ENCODE measurements at regions not wholly inside any gene's neighbourhood (a gene's known extent, or its start where the extent isn't known, plus 50 kb on each side); places are given as distances from the start of the nearest gene placed in this dataset.

DNA sequence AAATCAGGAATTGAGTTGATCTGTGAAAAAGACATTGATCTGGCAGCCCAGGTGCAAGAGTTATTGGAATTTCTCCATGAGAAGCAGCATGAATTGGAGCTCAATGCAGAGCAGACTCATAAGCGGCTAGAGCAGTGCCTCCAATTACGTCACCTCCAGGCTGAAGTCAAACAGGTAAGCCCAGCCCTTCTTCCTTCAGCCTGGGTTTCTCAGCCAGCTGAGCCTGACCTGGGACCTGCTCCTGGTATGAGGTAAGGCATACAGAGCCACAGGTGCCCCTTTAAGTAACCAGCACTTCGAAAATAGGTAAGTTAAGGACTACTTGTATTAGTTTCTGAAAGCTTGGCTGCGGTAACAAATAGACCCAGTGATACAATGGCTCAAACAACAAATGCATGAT lies 307.4 kb upstream of the UMPS start (continued):
- TF ChIP-seq, protein P1, sequence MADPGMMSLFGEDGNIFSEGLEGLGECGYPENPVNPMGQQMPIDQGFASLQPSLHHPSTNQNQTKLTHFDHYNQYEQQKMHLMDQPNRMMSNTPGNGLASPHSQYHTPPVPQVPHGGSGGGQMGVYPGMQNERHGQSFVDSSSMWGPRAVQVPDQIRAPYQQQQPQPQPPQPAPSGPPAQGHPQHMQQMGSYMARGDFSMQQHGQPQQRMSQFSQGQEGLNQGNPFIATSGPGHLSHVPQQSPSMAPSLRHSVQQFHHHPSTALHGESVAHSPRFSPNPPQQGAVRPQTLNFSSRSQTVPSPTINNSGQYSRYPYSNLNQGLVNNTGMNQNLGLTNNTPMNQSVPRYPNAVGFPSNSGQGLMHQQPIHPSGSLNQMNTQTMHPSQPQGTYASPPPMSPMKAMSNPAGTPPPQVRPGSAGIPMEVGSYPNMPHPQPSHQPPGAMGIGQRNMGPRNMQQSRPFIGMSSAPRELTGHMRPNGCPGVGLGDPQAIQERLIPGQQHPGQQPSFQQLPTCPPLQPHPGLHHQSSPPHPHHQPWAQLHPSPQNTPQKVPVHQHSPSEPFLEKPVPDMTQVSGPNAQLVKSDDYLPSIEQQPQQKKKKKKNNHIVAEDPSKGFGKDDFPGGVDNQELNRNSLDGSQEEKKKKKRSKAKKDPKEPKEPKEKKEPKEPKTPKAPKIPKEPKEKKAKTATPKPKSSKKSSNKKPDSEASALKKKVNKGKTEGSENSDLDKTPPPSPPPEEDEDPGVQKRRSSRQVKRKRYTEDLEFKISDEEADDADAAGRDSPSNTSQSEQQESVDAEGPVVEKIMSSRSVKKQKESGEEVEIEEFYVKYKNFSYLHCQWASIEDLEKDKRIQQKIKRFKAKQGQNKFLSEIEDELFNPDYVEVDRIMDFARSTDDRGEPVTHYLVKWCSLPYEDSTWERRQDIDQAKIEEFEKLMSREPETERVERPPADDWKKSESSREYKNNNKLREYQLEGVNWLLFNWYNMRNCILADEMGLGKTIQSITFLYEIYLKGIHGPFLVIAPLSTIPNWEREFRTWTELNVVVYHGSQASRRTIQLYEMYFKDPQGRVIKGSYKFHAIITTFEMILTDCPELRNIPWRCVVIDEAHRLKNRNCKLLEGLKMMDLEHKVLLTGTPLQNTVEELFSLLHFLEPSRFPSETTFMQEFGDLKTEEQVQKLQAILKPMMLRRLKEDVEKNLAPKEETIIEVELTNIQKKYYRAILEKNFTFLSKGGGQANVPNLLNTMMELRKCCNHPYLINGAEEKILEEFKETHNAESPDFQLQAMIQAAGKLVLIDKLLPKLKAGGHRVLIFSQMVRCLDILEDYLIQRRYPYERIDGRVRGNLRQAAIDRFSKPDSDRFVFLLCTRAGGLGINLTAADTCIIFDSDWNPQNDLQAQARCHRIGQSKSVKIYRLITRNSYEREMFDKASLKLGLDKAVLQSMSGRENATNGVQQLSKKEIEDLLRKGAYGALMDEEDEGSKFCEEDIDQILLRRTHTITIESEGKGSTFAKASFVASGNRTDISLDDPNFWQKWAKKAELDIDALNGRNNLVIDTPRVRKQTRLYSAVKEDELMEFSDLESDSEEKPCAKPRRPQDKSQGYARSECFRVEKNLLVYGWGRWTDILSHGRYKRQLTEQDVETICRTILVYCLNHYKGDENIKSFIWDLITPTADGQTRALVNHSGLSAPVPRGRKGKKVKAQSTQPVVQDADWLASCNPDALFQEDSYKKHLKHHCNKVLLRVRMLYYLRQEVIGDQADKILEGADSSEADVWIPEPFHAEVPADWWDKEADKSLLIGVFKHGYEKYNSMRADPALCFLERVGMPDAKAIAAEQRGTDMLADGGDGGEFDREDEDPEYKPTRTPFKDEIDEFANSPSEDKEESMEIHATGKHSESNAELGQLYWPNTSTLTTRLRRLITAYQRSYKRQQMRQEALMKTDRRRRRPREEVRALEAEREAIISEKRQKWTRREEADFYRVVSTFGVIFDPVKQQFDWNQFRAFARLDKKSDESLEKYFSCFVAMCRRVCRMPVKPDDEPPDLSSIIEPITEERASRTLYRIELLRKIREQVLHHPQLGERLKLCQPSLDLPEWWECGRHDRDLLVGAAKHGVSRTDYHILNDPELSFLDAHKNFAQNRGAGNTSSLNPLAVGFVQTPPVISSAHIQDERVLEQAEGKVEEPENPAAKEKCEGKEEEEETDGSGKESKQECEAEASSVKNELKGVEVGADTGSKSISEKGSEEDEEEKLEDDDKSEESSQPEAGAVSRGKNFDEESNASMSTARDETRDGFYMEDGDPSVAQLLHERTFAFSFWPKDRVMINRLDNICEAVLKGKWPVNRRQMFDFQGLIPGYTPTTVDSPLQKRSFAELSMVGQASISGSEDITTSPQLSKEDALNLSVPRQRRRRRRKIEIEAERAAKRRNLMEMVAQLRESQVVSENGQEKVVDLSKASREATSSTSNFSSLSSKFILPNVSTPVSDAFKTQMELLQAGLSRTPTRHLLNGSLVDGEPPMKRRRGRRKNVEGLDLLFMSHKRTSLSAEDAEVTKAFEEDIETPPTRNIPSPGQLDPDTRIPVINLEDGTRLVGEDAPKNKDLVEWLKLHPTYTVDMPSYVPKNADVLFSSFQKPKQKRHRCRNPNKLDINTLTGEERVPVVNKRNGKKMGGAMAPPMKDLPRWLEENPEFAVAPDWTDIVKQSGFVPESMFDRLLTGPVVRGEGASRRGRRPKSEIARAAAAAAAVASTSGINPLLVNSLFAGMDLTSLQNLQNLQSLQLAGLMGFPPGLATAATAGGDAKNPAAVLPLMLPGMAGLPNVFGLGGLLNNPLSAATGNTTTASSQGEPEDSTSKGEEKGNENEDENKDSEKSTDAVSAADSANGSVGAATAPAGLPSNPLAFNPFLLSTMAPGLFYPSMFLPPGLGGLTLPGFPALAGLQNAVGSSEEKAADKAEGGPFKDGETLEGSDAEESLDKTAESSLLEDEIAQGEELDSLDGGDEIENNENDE (IDR thresholded peaks at IDR 0.05; ENCODE audit: insufficient replicate concordance, low read length), result no peak
- TF ChIP-seq GABPA (IDR thresholded peaks at IDR 0.05; ENCODE audit: borderline replicate concordance, insufficient read depth, low read length) (no peak), YY1 (IDR thresholded peaks at IDR 0.05; ENCODE audit: low read depth, low read length) (no peak), MAX (IDR thresholded peaks at IDR 0.05) (no peak), BRCA1 (IDR thresholded peaks at IDR 0.05; ENCODE audit: low read depth, low read length) (no peak), ZNF274 (IDR thresholded peaks at IDR 0.05; ENCODE audit: borderline replicate concordance, extremely low read depth, low read length) (no peak), KDM5A (IDR thresholded peaks at IDR 0.05; ENCODE audit: low read length) (no peak), EGR1 (IDR thresholded peaks at IDR 0.05; ENCODE audit: borderline replicate concordance, low read depth, low read length) (no peak), CEBPB (IDR thresholded peaks at IDR 0.05; ENCODE audit: low read depth, low read length) (no peak), BACH1 (IDR thresholded peaks at IDR 0.05; ENCODE audit: low read length) (no peak)
